GM12801 (cell line): ENCODE measurements at regions not wholly inside any gene's neighbourhood (a gene's known extent, or its start where the extent isn't known, plus 50 kb on each side); places are given as distances from the start of the nearest gene placed in this dataset.

Experiments
- TF ChIP-seq, protein P1 (sequence below): IDR thresholded peaks from one replicate; pipeline ENCODE4 v1.5.1; 2011; ENCODE audit warnings: control low read depth; ENCODE audit not compliant: insufficient read length; ENCODE audit errors: extremely low read depth

DNA sequence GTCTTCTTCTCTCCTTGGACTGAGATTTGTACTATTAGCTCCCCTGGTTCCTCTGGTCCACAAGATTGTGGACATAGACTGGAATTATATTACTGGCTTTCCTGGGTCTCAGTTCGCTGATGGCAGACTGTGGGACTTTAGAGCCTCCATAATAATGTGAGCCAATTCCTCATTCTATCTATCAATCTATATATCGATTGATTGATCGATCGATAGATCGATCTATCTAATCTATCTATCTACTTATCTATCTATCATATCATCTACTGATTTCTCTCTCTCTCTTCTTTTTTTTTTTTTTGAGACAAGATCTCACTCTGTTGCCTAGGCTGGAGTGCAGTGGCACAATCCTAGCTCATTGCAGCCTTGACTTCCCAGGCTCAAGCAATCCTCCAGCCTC, 51.5 kb upstream of the DDR1 start:
- TF ChIP-seq, protein P1, sequence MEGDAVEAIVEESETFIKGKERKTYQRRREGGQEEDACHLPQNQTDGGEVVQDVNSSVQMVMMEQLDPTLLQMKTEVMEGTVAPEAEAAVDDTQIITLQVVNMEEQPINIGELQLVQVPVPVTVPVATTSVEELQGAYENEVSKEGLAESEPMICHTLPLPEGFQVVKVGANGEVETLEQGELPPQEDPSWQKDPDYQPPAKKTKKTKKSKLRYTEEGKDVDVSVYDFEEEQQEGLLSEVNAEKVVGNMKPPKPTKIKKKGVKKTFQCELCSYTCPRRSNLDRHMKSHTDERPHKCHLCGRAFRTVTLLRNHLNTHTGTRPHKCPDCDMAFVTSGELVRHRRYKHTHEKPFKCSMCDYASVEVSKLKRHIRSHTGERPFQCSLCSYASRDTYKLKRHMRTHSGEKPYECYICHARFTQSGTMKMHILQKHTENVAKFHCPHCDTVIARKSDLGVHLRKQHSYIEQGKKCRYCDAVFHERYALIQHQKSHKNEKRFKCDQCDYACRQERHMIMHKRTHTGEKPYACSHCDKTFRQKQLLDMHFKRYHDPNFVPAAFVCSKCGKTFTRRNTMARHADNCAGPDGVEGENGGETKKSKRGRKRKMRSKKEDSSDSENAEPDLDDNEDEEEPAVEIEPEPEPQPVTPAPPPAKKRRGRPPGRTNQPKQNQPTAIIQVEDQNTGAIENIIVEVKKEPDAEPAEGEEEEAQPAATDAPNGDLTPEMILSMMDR: no peak

DNA sequence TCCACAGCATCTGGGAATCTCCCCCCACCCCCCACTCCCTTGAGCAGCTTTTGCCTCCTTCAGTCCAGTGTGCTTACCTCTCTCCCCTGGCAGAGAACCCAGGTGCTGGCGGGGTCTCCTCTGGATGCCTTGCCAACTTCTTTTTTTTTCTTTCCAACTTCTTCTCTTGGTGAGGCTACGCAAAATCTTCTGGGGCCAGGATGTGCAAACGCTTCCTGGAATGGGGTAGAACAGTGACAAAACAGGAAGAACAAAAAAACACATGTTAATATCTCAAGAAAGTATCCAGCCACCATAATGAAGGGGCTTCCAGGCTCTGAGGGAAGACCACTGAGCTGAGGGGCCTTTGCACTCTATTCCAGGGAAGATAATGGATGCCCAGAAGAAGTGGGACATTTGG, 53.9 kb upstream of the DDR1 start:
- TF ChIP-seq, protein P1: no peak

DNA sequence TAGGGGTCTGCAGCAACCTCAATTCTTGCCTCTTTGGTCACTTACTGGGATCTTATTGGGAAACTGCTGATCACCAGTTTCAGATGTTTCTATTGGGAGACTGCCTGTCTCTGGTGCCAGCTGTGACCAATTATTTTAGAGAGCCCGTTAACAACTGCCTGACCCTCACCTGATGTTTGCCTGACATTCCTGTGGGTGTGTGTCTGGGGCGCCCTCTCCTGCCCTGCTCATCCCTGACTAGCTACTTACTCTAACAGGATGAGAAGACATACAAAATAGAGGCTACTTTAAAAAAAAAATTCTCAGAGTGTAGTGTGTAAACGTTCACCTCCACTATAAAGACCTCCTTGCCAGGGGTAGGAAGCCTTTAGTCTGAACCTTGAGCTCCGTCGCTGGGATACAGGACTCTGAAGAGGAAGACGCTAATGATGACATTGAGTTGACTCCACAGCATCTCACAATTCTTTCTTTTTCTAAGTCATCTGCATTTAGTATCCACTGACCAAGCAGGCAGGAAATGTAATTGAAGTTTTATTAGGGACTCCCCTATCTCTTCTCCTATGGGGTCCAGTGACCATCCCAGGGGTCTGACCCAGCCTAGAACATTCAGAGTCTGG, 54.6 kb upstream of the DDR1 start:
- TF ChIP-seq, protein P1: no peak

DNA sequence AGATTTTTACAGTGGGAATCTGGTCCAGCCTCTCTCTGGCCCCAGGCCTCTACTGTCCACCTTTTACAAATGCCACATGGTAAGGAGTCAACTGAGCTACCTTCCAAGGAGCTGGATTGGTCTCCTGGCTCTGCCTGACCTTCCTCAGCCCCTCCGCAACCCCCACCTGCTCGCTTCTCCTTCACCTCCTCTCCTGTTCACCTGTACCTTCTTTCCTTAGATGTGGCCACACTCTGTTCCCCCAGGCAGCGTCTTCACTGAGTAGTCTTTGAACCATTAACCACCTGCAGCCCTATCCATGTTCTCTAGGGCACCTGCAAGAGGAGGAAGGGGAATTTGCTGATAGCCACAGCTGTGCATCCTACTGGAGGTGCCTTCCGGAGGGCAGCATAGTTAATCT, 55.3 kb upstream of the DDR1 start:
- TF ChIP-seq, protein P1: no peak

DNA sequence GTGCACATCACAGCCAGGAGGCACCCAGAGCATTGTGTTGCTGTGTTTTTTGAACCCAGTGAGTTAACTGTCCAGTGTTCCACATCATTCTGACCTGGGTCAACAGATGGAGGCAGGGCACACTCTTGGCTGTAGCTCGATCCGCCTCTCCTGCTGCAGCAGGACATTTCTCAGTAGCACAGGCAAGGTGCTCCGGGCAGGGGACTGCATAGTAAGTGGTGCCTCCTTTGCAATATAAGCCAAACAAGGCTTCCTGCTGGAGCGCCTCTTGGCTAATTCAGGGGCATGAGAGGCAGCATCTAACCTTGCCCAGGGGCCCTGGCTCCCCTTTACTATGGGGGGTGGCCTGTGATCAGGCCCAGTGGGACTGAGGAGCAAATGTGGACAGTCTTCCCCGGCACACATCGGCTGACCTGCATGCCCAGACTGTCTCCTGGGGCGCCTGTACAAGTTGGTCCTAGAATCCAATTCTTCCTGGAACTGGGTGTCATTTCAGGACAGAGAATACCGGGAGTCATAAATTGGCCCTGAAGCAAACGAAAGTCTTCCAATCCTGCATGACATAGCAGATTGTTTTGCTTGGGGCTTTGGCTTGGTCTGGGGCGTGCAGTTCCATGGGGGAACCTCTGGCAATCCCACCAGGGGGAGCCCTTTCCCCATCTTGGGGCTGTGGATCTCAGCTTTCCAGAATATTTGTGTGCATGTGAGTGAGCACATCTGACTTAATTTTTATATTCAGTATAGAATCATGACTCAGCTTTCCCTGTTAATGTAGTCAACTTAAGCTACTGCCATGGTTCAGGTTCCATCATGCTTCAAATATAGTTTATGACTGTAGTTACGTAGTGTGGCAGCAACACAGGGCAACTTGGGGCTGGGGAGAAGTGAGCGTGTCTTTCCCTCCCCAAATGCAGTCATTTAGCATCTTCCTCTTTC, 56.0 kb upstream of the DDR1 start:
- TF ChIP-seq, protein P1: peak; percentile 49

DNA sequence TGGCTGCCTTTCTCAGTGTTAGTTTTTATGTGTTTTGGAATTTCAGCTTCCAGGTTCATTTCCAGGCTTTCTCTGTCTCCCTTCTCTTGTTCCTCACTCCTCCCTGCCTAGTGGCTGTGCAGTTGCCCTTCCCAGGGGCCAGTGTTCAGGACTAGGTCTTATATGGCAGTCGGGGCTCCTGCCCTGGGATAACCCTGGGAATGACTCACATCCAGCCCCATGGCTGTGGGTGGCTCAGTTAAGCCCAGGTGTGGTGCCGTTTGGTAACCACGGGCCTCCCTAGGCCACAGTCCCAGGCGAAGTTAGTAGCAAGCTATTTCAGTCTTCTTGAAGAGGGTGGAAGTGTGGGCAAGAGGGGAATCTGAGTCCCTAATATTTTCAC, 57.4 kb upstream of the DDR1 start:
- TF ChIP-seq, protein P1: no peak

DNA sequence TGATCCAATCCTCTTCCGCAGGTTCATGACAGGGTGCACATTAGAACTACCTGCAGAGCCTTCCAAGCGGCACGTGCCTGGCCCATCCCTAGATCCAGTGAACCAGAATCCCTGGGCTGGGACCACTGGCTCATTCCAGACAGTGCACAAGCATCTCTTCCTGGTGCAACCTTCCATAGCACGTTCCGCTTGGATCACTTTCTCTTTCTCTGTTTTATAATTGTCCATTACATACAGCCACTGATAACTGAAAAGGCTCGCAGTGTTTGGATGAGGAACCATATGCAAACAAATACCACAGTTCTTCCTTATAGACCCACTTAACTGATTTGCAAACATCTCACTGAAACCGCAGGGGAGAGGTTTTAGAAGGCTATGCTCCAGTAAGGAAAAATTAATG, 59.6 kb upstream of the DDR1 start:
- TF ChIP-seq, protein P1: no peak
